Calu3 (cell line): ENCODE measurements at regions not wholly inside any gene's neighbourhood (a gene's known extent, or its start where the extent isn't known, plus 50 kb on each side); places are given as distances from the start of the nearest gene placed in this dataset.

ENCODE experiments used
- BruUV-seq: library from RNA; stranded (reverse); fragments of 400-500 nt; replicated peaks from 2 replicates; lab custom pipeline; 2021; lab: Mats Ljungman, UMichigan
- CTCF ChIA-PET: fragments of 300-600 bp; sonication (Branson Sonifier 250); formaldehyde crosslinking; loops from one replicate; lab custom pipeline; 2022; ENCODE audit warnings: antibody characterized with exemption; lab: Charles Lee
- DNase-seq: peaks from one replicate; pipeline ENCODE4 v3.0.0; 2022
- H3K27ac Mint-ChIP-seq: one replicate; pipeline ENCODE4 v1.8.0; 2022; ENCODE audit warnings: mixed read lengths; ENCODE audit not compliant: unreplicated experiment
- H3K27me3 Mint-ChIP-seq: one replicate; pipeline ENCODE4 v1.8.0; 2022; ENCODE audit warnings: mixed read lengths; ENCODE audit not compliant: unreplicated experiment
- H3K36me3 Mint-ChIP-seq: one replicate; pipeline ENCODE4 v1.8.0; 2022; ENCODE audit warnings: mild to moderate bottlenecking, moderate library complexity, mixed read lengths; ENCODE audit not compliant: insufficient read depth, unreplicated experiment
- H3K4me1 Mint-ChIP-seq: one replicate; pipeline ENCODE4 v1.8.0; 2022; ENCODE audit warnings: mild to moderate bottlenecking, low read depth, mixed read lengths; ENCODE audit not compliant: unreplicated experiment
- H3K4me3 Mint-ChIP-seq: one replicate; pipeline ENCODE4 v1.8.0; 2022; ENCODE audit warnings: mild to moderate bottlenecking, low read depth, moderate library complexity, mixed read lengths; ENCODE audit not compliant: unreplicated experiment
- H3K9me3 Mint-ChIP-seq: one replicate; pipeline ENCODE4 v1.8.0; 2022; ENCODE audit warnings: low read depth, mixed read lengths; ENCODE audit not compliant: unreplicated experiment
- intact Hi-C: fragments of 100-400 bp; cut with micrococcal nuclease; formaldehyde crosslinking; loops from one replicate; pipeline ENCODE4 v1.10.0; 2022; ENCODE audit not compliant: unreplicated experiment
- TF ChIP-seq, protein P1 (sequence below): fragments of 200-600 bp; IDR thresholded peaks from one replicate; pipeline ENCODE4 v1.8.0; 2022; ENCODE audit warnings: antibody characterized with exemption; ENCODE audit not compliant: unreplicated experiment

DNA sequence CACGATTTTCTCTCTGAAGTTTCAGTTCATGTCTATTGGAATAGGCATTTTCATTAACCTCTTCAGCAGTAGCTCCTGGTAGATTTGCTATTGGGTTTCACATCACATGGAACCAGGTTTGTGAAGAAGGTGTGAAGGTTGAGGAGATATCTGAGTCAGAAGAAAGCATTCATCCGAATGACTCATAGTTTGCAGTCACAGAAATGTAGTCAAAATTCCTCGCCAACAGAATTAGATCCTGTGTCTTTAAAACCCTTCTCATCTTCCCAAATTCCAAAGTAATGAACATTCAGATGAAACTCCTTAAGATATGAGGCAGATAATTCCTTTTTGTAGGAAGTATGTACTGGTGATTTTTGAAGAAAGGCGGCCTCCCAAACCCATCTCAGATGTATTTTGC is 125.0 kb upstream of the LARGE1 start:
- H3K36me3 Mint-ChIP-seq, result no peaks in the 10 kb centered on the region
- DNase-seq, result no peak
- H3K4me3 Mint-ChIP-seq, result no peak overlapping the region
- CTCF ChIA-PET, result no interaction called here
- H3K9me3 Mint-ChIP-seq, result peaks cover 17% of the 10 kb centered on the region
- intact Hi-C loops, result no loop called here
- TF ChIP-seq, protein P1, sequence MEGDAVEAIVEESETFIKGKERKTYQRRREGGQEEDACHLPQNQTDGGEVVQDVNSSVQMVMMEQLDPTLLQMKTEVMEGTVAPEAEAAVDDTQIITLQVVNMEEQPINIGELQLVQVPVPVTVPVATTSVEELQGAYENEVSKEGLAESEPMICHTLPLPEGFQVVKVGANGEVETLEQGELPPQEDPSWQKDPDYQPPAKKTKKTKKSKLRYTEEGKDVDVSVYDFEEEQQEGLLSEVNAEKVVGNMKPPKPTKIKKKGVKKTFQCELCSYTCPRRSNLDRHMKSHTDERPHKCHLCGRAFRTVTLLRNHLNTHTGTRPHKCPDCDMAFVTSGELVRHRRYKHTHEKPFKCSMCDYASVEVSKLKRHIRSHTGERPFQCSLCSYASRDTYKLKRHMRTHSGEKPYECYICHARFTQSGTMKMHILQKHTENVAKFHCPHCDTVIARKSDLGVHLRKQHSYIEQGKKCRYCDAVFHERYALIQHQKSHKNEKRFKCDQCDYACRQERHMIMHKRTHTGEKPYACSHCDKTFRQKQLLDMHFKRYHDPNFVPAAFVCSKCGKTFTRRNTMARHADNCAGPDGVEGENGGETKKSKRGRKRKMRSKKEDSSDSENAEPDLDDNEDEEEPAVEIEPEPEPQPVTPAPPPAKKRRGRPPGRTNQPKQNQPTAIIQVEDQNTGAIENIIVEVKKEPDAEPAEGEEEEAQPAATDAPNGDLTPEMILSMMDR, result no peak
- BruUV-seq, result no TSS peak
- no peaks in the 10 kb centered on the region for H3K27me3 Mint-ChIP-seq
- no peak overlapping the region for H3K27ac Mint-ChIP-seq
- no peaks in the 10 kb centered on the region for H3K4me1 Mint-ChIP-seq

DNA sequence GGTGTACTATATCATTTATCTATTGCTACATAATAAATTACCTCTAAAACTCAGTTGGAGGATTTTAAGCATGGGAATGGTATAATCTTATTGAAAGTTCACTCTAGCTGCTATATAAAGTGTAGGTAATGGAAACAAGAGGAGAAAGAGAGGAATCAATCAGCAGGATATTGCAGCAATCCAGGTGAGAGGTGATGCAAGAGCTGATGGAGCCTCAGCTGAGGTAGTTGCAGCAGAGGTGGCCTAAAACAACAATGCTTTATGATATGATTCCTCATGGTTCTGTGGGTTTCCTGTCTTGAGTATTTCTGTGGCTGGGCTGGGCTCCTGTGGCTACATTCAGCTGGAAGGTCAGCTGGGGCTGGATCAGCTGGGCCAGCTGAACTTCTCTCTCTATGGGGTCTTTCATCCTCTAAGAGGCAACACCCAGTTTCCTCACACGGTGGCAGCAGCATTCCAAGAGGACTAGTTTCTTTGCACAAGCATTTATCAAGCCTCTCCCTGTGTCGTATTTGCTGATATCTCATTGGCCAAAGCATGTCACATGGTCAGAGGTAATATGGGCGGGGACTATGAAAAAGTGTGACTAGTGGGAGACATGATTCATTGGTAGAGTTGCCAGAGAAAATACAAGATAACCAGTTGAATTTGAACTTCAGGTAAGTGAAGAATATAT is 135.4 kb upstream of the LARGE1 start:
- BruUV-seq, result no TSS peak
- DNase-seq, result no peak

DNA sequence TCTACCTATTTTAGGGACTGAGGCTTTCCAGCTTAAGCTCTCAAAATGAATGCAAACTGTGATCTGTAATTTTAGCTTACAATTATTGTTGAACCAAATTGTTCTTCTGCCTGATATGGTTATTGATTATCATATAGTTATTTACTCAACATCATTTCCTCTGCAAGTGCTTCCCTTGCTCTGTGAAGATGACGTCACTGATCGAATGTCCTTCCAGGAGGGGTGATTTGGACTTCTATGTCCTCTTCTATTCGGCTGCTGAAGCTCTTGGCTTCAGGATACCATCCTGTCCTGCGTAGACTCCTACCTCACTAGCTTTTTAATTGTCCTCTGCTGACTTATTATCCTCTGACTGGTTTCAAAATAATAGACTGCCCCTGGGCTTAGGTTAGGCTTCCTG is 137.4 kb upstream of the LARGE1 start:
- CTCF ChIA-PET, result no interaction called here
- Mint-ChIP-seq H3K36me3 (no peaks in the 10 kb centered on the region), H3K4me3 (no peak overlapping the region), H3K4me1 (no peaks in the 10 kb centered on the region), H3K9me3 (peaks cover 30% of the 10 kb centered on the region), H3K27ac (no peak overlapping the region), H3K27me3 (no peaks in the 10 kb centered on the region)
- intact Hi-C loops, result no loop called here
- TF ChIP-seq, protein P1, result no peak
- no peak for DNase-seq
- BruUV-seq, result no TSS peak

More for the DNA sequence above, 135.4 kb upstream of the LARGE1 start:
- Mint-ChIP-seq H3K36me3 (no peaks in the 10 kb centered on the region), H3K27me3 (no peaks in the 10 kb centered on the region), H3K27ac (no peak overlapping the region), H3K4me3 (no peak overlapping the region), H3K9me3 (peaks cover 35% of the 10 kb centered on the region), H3K4me1 (no peaks in the 10 kb centered on the region)
- TF ChIP-seq, protein P1, result no peak
- CTCF ChIA-PET, result no interaction called here
- intact Hi-C loops, result no loop called here

DNA sequence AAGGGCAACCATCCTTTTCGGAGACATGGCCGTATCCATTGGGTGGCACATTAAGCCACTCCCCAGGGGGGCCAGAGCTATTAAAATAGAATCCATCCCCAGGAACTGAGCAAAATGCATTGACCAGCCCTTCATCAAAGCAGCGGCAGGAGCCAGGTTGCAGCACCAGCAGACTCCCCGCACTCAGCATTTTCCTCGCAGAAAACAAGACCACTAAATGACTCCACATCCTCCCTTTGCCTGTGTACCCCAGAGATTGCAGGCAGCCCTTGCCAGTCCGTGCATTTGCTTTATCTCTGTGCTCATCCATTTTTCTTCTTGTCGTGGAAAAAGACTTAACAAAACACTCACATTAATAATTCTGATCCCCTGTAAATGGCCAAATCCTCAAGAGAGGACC is 144.4 kb upstream of the LARGE1 start:
- H3K27me3 Mint-ChIP-seq, result no peaks in the 10 kb centered on the region
- H3K4me3 Mint-ChIP-seq, result no peak overlapping the region
- peaks cover 23% of the 10 kb centered on the region for H3K9me3 Mint-ChIP-seq
- no TSS peak for BruUV-seq
- CTCF ChIA-PET, result no interaction called here
- TF ChIP-seq, protein P1, result no peak
- H3K36me3 Mint-ChIP-seq, result no peaks in the 10 kb centered on the region
- DNase-seq, result no peak
- no peak overlapping the region for H3K27ac Mint-ChIP-seq
- intact Hi-C loops, result no loop called here
- H3K4me1 Mint-ChIP-seq, result no peaks in the 10 kb centered on the region
